K562 (cell line): ENCODE measurements at regions not wholly inside any gene's neighbourhood (a gene's known extent, or its start where the extent isn't known, plus 50 kb on each side); places are given as distances from the start of the nearest gene placed in this dataset.

ENCODE experiments used
- ATAC-seq: fragments of 200-7000 bp; cut with Tn5 transposase; 3 replicates; pipeline ENCODE4 v1.9.1; 2020; ENCODE audit warnings: moderate library complexity
- BruUV-seq: library from RNA; stranded (reverse); fragments of 400-500 nt; replicated peaks from 2 replicates; lab custom pipeline; 2021; lab: Mats Ljungman, UMichigan
- CTCF ChIA-PET: fragments of 300-600 bp; formaldehyde crosslinking; extraction: SDS; loops from one replicate; lab custom pipeline; 2021; ENCODE audit warnings: low intra/inter-chr PET ratio; lab: Yijun Ruan, JAX
- POLR2A ChIA-PET: fragments of 300-600, 350-650 bp; sonication (Branson Sonifier 250); formaldehyde crosslinking; extraction: SDS; loops from one replicate; lab custom pipeline; 2021; ENCODE audit warnings: antibody characterized with exemption, inconsistent platforms; lab: Yijun Ruan, JAX
- DNase-seq, 4 experiments: peaks; one replicate each; pipeline versions ENCODE4 v3.0.0 to v3.0.0-alpha.2; 2011 to 2018; ENCODE audit warnings: low spot score in 3 of 4, mixed read lengths in 3 of 4; ENCODE audit errors: extremely low read depth in 1 of 4
- FAIRE-seq: peaks from 2 replicates; lab custom pipeline; 2011; peaks lifted over from hg19 to GRCh38; lab: Jason Lieb, UNC
- H2AFZ ChIP-seq: 2 replicates; pipeline ENCODE4 v1.6.0; 2011; ENCODE audit warnings: low read depth, low read length, control low read depth, inconsistent platforms
- H3K27ac ChIP-seq: fragments of 200-600 bp; 3 replicates; pipeline ENCODE4 v1.8.0; 2011; ENCODE audit warnings: low read depth, mild to moderate bottlenecking, control low read depth, inconsistent platforms, low read length, moderate library complexity, mixed read lengths; ENCODE audit errors: extremely low read depth
- H3K27me3 ChIP-seq, 2 experiments: fragments of 300-600 bp in 1 of 2; 2 replicates in 1 of 2; 3 replicates in 1 of 2; pipeline versions ENCODE4 v1.6.0 to v1.8.0; 2011; ENCODE audit warnings: inconsistent platforms in 2 of 2, low read length in 2 of 2, mild to moderate bottlenecking in 1 of 2, mixed read lengths in 1 of 2, moderate library complexity in 1 of 2; ENCODE audit not compliant: control insufficient read depth in 2 of 2, insufficient read depth in 2 of 2
- H3K36me3 ChIP-seq: fragments of 300-600 bp; 3 replicates; pipeline ENCODE4 v1.8.0; 2011; ENCODE audit warnings: mild to moderate bottlenecking, low read length, inconsistent platforms; ENCODE audit not compliant: control insufficient read depth, insufficient read depth
- H3K4me1 ChIP-seq, 2 experiments: fragments of 200-600 bp in 1 of 2; replicated peaks in 1 of 2; 2 replicates in 1 of 2; 3 replicates in 1 of 2; pipeline versions ENCODE4 v1.5.1 to v1.8.0; 2011; ENCODE audit warnings: inconsistent platforms in 2 of 2, low read length in 2 of 2, mild to moderate bottlenecking in 1 of 2, mixed read lengths in 1 of 2, moderate library complexity in 1 of 2; ENCODE audit not compliant: control insufficient read depth in 2 of 2, insufficient read depth in 2 of 2
- H3K4me2 ChIP-seq: 2 replicates; pipeline ENCODE4 v1.6.1; 2011; ENCODE audit warnings: low read length, control low read depth, inconsistent platforms, mixed read lengths; ENCODE audit not compliant: insufficient read depth
- H3K4me3 ChIP-seq: fragments of 200-600 bp; sonication (generic), shearing (Covaris generic); 2 replicates; pipeline ENCODE4 v1.5.1; 2016; ENCODE audit warnings: control low read depth, inconsistent platforms
- H3K79me2 ChIP-seq: fragments of 200-600 bp; 3 replicates; pipeline ENCODE4 v1.8.0; 2011; ENCODE audit warnings: low read length, inconsistent platforms; ENCODE audit not compliant: control insufficient read depth, insufficient read depth
- H3K9ac ChIP-seq, 2 experiments: 2 replicates each; pipeline versions ENCODE4 v1.6.0 to v1.6.1; 2011; ENCODE audit warnings: low read depth in 2 of 2, low read length in 2 of 2, control low read depth in 1 of 2, inconsistent platforms in 1 of 2, mild to moderate bottlenecking in 1 of 2, mixed read lengths in 1 of 2; ENCODE audit not compliant: insufficient read depth in 1 of 2
- H3K9me1 ChIP-seq: one replicate; pipeline ENCODE4 v1.6.0; 2011; ENCODE audit warnings: inconsistent platforms, mild to moderate bottlenecking, low read length, moderate library complexity; ENCODE audit not compliant: control insufficient read depth, insufficient read depth
- H3K9me3 ChIP-seq: replicated peaks from 2 replicates; pipeline ENCODE4 v1.5.1; 2011; ENCODE audit warnings: low read depth, low read length, inconsistent platforms; ENCODE audit not compliant: control insufficient read depth, insufficient read depth
- H4K20me1 ChIP-seq: replicated peaks from 2 replicates; pipeline ENCODE4 v1.6.1; 2011; ENCODE audit warnings: low read length, inconsistent platforms, mixed read lengths; ENCODE audit not compliant: control insufficient read depth, insufficient read depth
- ARID2 ChIP-seq: fragments of 450-650 bp; IDR thresholded peaks from 2 replicates; pipeline ENCODE4 v1.6.1; 2017; ENCODE audit warnings: antibody characterized with exemption, mild to moderate bottlenecking
- HMG20A ChIP-seq: fragments of 450-650 bp; formaldehyde crosslinking; conservative IDR thresholded peaks from 2 replicates; pipeline ENCODE4 v1.4.0; 2020; ENCODE audit warnings: mild to moderate bottlenecking, mixed read lengths
- JUND ChIP-seq, 2 experiments: IDR thresholded peaks; 2 replicates in 1 of 2; 3 replicates in 1 of 2; pipeline ENCODE4 v1.6.1; 2011; ENCODE audit warnings: borderline replicate concordance in 2 of 2, low read depth in 2 of 2, low read length in 2 of 2, improper control_type of control experiment in 1 of 2, missing biosample characterization in 1 of 2, missing genetic modification characterization in 1 of 2, missing genetic modification reagents in 1 of 2
- NEUROD1 ChIP-seq: fragments of 150-350 bp; IDR thresholded peaks from 2 replicates; pipeline ENCODE4 v1.6.1; 2014; ENCODE audit warnings: borderline replicate concordance, low read length, low read depth; ENCODE audit not compliant: partially characterized antibody
- SREBF2 ChIP-seq: sonication (generic); formaldehyde crosslinking; IDR thresholded peaks from 2 replicates; pipeline ENCODE4 v1.4.0; 2020; ENCODE audit warnings: mild to moderate bottlenecking, missing genetic modification reagents
- ZNF445 ChIP-seq: fragments of 250-450 bp; sonication (Bioruptor Pico); IDR thresholded peaks from 2 replicates; pipeline ENCODE4 v1.4.0; 2020; ENCODE audit warnings: low read depth, mild to moderate bottlenecking, moderate library complexity
- WGBS: fragments of 100-300 bp; shearing (Covaris generic); methylation state at CpG from one replicate; pipeline ENCODE4 v1.1.6; 2016; ENCODE audit warnings: low coverage, mixed read lengths; ENCODE audit not compliant: insufficient coverage; ENCODE audit errors: missing lambda C conversion rate; 5-methylcytosine and 5-hydroxymethylcytosine counted together
- in situ Hi-C: fragments of 300-500 bp; cut with MboI; formaldehyde crosslinking; loops from 4 replicates; pipeline ENCODE4 v1.15.0; 2018; ENCODE audit warnings: inconsistent platforms, mixed read lengths
- intact Hi-C: fragments of 100-400 bp; cut with micrococcal nuclease; formaldehyde crosslinking; loops from 2 replicates; pipeline ENCODE4 v1.14.2; 2022
- TF ChIP-seq, protein P1 (sequence below): fragments of 250-450 bp; sonication (Bioruptor Pico); IDR thresholded peaks from 2 replicates; pipeline ENCODE4 v1.8.0; 2022; ENCODE audit warnings: moderate library complexity, mild to moderate bottlenecking, inconsistent platforms
- TF ChIP-seq, protein P2 (sequence below): fragments of 450-650 bp; conservative IDR thresholded peaks from 2 replicates; pipeline ENCODE4 v1.6.1; 2016; ENCODE audit warnings: missing genetic modification characterization, low read depth, mild to moderate bottlenecking, missing compliant biosample characterization, moderate library complexity
- TF ChIP-seq, protein P3 (sequence below), 2 experiments: IDR thresholded peaks; 2 replicates each; pipeline ENCODE4 v1.6.1; 2012; ENCODE audit warnings: improper control_type of control experiment in 2 of 2, low read depth in 2 of 2, low read length in 2 of 2, borderline replicate concordance in 1 of 2

DNA sequence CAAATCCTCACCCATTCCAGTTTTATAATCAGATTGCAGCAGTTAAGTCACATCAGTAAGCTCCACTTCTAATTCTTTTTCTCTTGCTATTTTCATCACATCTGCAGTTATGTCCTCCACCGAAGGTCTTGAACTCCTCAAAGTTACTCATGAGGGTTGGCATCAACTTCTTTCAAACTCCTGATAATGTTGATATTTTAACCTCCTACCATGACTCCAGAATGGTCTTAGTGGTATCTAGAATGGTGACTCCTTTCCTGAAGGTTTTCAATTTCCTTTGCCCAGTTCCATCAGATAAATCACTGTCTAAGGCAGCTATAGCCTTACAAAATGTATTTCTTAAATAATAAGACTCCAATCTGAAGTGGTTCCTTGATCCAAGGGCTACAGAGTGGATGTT, 53.8 kb upstream of the EDIL3 start:
- no peak overlapping the region for H2AFZ ChIP-seq
- no peaks in the 10 kb centered on the region for H3K27me3 ChIP-seq
- H3K9me3 ChIP-seq = no peaks in the 10 kb centered on the region; the same call in none of the 2 replicates
- H3K79me2 ChIP-seq = no peaks in the 10 kb centered on the region
- BruUV-seq = no TSS peak
- FAIRE-seq (no peak), ATAC-seq (no peak), DNase-seq (no peak)
- no peaks in the 10 kb centered on the region for H3K4me1 ChIP-seq
- no peaks in the 10 kb centered on the region for H4K20me1 ChIP-seq
- WGBS = 0% methylated on average over 1 of the region's 1 CpG
- no peak overlapping the region for H3K4me2 ChIP-seq
- in situ Hi-C loops = no loop called here
- no peaks in the 10 kb centered on the region for H3K36me3 ChIP-seq
- H3K9ac ChIP-seq = no peak overlapping the region
- no peak overlapping the region for H3K4me3 ChIP-seq
- ChIA-PET POLR2A (no interaction called here), CTCF (no interaction called here)
- intact Hi-C loops = no loop called here
- TF ChIP-seq JUND (IDR thresholded peaks at IDR 0.05; ENCODE audit: borderline replicate concordance, low read depth, low read length) (no peak), JUND (tag; IDR thresholded peaks at IDR 0.05; ENCODE audit: borderline replicate concordance, low read depth, low read length) (no peak), ARID2 (no peak), NEUROD1 (no peak), HMG20A (CRISPR knock-in tag) (no peak), SREBF2 (CRISPR knock-in tag) (no peak), ZNF445 (CRISPR knock-in tag) (no peak)
- TF ChIP-seq, protein P1, sequence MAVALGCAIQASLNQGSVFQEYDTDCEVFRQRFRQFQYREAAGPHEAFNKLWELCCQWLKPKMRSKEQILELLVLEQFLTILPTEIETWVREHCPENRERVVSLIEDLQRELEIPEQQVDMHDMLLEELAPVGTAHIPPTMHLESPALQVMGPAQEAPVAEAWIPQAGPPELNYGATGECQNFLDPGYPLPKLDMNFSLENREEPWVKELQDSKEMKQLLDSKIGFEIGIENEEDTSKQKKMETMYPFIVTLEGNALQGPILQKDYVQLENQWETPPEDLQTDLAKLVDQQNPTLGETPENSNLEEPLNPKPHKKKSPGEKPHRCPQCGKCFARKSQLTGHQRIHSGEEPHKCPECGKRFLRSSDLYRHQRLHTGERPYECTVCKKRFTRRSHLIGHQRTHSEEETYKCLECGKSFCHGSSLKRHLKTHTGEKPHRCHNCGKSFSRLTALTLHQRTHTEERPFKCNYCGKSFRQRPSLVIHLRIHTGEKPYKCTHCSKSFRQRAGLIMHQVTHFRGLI = no peak
- TF ChIP-seq, protein P2, sequence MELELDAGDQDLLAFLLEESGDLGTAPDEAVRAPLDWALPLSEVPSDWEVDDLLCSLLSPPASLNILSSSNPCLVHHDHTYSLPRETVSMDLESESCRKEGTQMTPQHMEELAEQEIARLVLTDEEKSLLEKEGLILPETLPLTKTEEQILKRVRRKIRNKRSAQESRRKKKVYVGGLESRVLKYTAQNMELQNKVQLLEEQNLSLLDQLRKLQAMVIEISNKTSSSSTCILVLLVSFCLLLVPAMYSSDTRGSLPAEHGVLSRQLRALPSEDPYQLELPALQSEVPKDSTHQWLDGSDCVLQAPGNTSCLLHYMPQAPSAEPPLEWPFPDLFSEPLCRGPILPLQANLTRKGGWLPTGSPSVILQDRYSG (tag) = no peak
- TF ChIP-seq, protein P3, sequence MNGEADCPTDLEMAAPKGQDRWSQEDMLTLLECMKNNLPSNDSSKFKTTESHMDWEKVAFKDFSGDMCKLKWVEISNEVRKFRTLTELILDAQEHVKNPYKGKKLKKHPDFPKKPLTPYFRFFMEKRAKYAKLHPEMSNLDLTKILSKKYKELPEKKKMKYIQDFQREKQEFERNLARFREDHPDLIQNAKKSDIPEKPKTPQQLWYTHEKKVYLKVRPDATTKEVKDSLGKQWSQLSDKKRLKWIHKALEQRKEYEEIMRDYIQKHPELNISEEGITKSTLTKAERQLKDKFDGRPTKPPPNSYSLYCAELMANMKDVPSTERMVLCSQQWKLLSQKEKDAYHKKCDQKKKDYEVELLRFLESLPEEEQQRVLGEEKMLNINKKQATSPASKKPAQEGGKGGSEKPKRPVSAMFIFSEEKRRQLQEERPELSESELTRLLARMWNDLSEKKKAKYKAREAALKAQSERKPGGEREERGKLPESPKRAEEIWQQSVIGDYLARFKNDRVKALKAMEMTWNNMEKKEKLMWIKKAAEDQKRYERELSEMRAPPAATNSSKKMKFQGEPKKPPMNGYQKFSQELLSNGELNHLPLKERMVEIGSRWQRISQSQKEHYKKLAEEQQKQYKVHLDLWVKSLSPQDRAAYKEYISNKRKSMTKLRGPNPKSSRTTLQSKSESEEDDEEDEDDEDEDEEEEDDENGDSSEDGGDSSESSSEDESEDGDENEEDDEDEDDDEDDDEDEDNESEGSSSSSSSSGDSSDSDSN (IDR thresholded peaks at IDR 0.05; ENCODE audit: borderline replicate concordance in 1 of 2, low read depth in 2 of 2, low read length in 2 of 2) = no peak
- no peaks in the 10 kb centered on the region for H3K9me1 ChIP-seq
- no peak overlapping the region for H3K27ac ChIP-seq
